K562 (cell line): ENCODE measurements at regions not wholly inside any gene's neighbourhood (a gene's known extent, or its start where the extent isn't known, plus 50 kb on each side); places are given as distances from the start of the nearest gene placed in this dataset.
A peak's percentile ranks its signal among the peaks of the same experiment; 100 is the strongest.

ENCODE experiments used
- ATAC-seq: fragments of 200-7000 bp; cut with Tn5 transposase; 3 replicates; pipeline ENCODE4 v1.9.1; 2020; ENCODE audit warnings: moderate library complexity
- BruUV-seq: library from RNA; stranded (reverse); fragments of 400-500 nt; replicated peaks from 2 replicates; lab custom pipeline; 2021; lab: Mats Ljungman, UMichigan
- CTCF ChIA-PET: fragments of 300-600 bp; formaldehyde crosslinking; extraction: SDS; loops from one replicate; lab custom pipeline; 2021; ENCODE audit warnings: low intra/inter-chr PET ratio; lab: Yijun Ruan, JAX
- POLR2A ChIA-PET: fragments of 300-600, 350-650 bp; sonication (Branson Sonifier 250); formaldehyde crosslinking; extraction: SDS; loops from one replicate; lab custom pipeline; 2021; ENCODE audit warnings: antibody characterized with exemption, inconsistent platforms; lab: Yijun Ruan, JAX
- DNase-seq, 4 experiments: peaks; one replicate each; pipeline versions ENCODE4 v3.0.0 to v3.0.0-alpha.2; 2011 to 2018; ENCODE audit warnings: low spot score in 3 of 4, mixed read lengths in 3 of 4; ENCODE audit errors: extremely low read depth in 1 of 4
- FAIRE-seq: peaks from 2 replicates; lab custom pipeline; 2011; peaks lifted over from hg19 to GRCh38; lab: Jason Lieb, UNC
- H2AFZ ChIP-seq: 2 replicates; pipeline ENCODE4 v1.6.0; 2011; ENCODE audit warnings: low read depth, low read length, control low read depth, inconsistent platforms
- H3K27ac ChIP-seq: fragments of 200-600 bp; 3 replicates; pipeline ENCODE4 v1.8.0; 2011; ENCODE audit warnings: low read depth, mild to moderate bottlenecking, control low read depth, inconsistent platforms, low read length, moderate library complexity, mixed read lengths; ENCODE audit errors: extremely low read depth
- H3K27me3 ChIP-seq, 2 experiments: fragments of 300-600 bp in 1 of 2; 2 replicates in 1 of 2; 3 replicates in 1 of 2; pipeline versions ENCODE4 v1.6.0 to v1.8.0; 2011; ENCODE audit warnings: inconsistent platforms in 2 of 2, low read length in 2 of 2, mild to moderate bottlenecking in 1 of 2, mixed read lengths in 1 of 2, moderate library complexity in 1 of 2; ENCODE audit not compliant: control insufficient read depth in 2 of 2, insufficient read depth in 2 of 2
- H3K36me3 ChIP-seq: fragments of 300-600 bp; 3 replicates; pipeline ENCODE4 v1.8.0; 2011; ENCODE audit warnings: mild to moderate bottlenecking, low read length, inconsistent platforms; ENCODE audit not compliant: control insufficient read depth, insufficient read depth
- H3K4me1 ChIP-seq, 2 experiments: fragments of 200-600 bp in 1 of 2; replicated peaks in 1 of 2; 2 replicates in 1 of 2; 3 replicates in 1 of 2; pipeline versions ENCODE4 v1.5.1 to v1.8.0; 2011; ENCODE audit warnings: inconsistent platforms in 2 of 2, low read length in 2 of 2, mild to moderate bottlenecking in 1 of 2, mixed read lengths in 1 of 2, moderate library complexity in 1 of 2; ENCODE audit not compliant: control insufficient read depth in 2 of 2, insufficient read depth in 2 of 2
- H3K4me2 ChIP-seq: 2 replicates; pipeline ENCODE4 v1.6.1; 2011; ENCODE audit warnings: low read length, control low read depth, inconsistent platforms, mixed read lengths; ENCODE audit not compliant: insufficient read depth
- H3K4me3 ChIP-seq: fragments of 200-600 bp; sonication (generic), shearing (Covaris generic); 2 replicates; pipeline ENCODE4 v1.5.1; 2016; ENCODE audit warnings: control low read depth, inconsistent platforms
- H3K79me2 ChIP-seq: fragments of 200-600 bp; 3 replicates; pipeline ENCODE4 v1.8.0; 2011; ENCODE audit warnings: low read length, inconsistent platforms; ENCODE audit not compliant: control insufficient read depth, insufficient read depth
- H3K9ac ChIP-seq, 2 experiments: 2 replicates each; pipeline versions ENCODE4 v1.6.0 to v1.6.1; 2011; ENCODE audit warnings: low read depth in 2 of 2, low read length in 2 of 2, control low read depth in 1 of 2, inconsistent platforms in 1 of 2, mild to moderate bottlenecking in 1 of 2, mixed read lengths in 1 of 2; ENCODE audit not compliant: insufficient read depth in 1 of 2
- H3K9me1 ChIP-seq: one replicate; pipeline ENCODE4 v1.6.0; 2011; ENCODE audit warnings: inconsistent platforms, mild to moderate bottlenecking, low read length, moderate library complexity; ENCODE audit not compliant: control insufficient read depth, insufficient read depth
- H3K9me3 ChIP-seq: replicated peaks from 2 replicates; pipeline ENCODE4 v1.5.1; 2011; ENCODE audit warnings: low read depth, low read length, inconsistent platforms; ENCODE audit not compliant: control insufficient read depth, insufficient read depth
- H4K20me1 ChIP-seq: replicated peaks from 2 replicates; pipeline ENCODE4 v1.6.1; 2011; ENCODE audit warnings: low read length, inconsistent platforms, mixed read lengths; ENCODE audit not compliant: control insufficient read depth, insufficient read depth
- CBX2 ChIP-seq: fragments of 200-600 bp; sonication (generic); IDR thresholded peaks from one replicate; pipeline ENCODE4 v1.6.1; 2012; ENCODE audit warnings: mild to moderate bottlenecking, low read length, inconsistent platforms; ENCODE audit not compliant: insufficient read depth, poor library complexity, severe bottlenecking
- FOXM1 ChIP-seq, 2 experiments: fragments of 450-650 bp in 1 of 2; sonication (generic) in 1 of 2; formaldehyde crosslinking in 1 of 2; IDR thresholded peaks; 2 replicates each; pipeline versions ENCODE4 v1.6.1 to v1.9.0; 2017 to 2022; ENCODE audit warnings: low read depth in 2 of 2, mild to moderate bottlenecking in 2 of 2, missing genetic modification reagents in 1 of 2, moderate library complexity in 1 of 2
- GATAD2B ChIP-seq: fragments of 450-650 bp; IDR thresholded peaks from 2 replicates; pipeline ENCODE4 v1.6.1; 2017; ENCODE audit warnings: mild to moderate bottlenecking, borderline replicate concordance
- HLTF ChIP-seq: fragments of 450-650 bp; IDR thresholded peaks from 2 replicates; pipeline ENCODE4 v1.6.1; 2016
- HNRNPUL1 ChIP-seq: fragments of 200-400 bp; formaldehyde crosslinking; IDR thresholded peaks from 2 replicates; pipeline ENCODE4 v1.6.1; 2017; ENCODE audit warnings: low read length
- MEIS2 ChIP-seq: fragments of 450-650 bp; IDR thresholded peaks from 2 replicates; pipeline ENCODE4 v1.6.1; 2014; ENCODE audit warnings: mild to moderate bottlenecking; ENCODE audit not compliant: partially characterized antibody
- NR2C1 ChIP-seq, 2 experiments: fragments of 450-650 bp; IDR thresholded peaks; 2 replicates each; pipeline ENCODE4 v1.6.1; 2017; ENCODE audit warnings: mild to moderate bottlenecking in 2 of 2, antibody characterized with exemption in 1 of 2, inconsistent platforms in 1 of 2, missing compliant biosample characterization in 1 of 2, missing genetic modification characterization in 1 of 2
- WGBS: fragments of 100-300 bp; shearing (Covaris generic); methylation state at CpG from one replicate; pipeline ENCODE4 v1.1.6; 2016; ENCODE audit warnings: low coverage, mixed read lengths; ENCODE audit not compliant: insufficient coverage; ENCODE audit errors: missing lambda C conversion rate; 5-methylcytosine and 5-hydroxymethylcytosine counted together
- in situ Hi-C: fragments of 300-500 bp; cut with MboI; formaldehyde crosslinking; loops from 4 replicates; pipeline ENCODE4 v1.15.0; 2018; ENCODE audit warnings: inconsistent platforms, mixed read lengths
- intact Hi-C: fragments of 100-400 bp; cut with micrococcal nuclease; formaldehyde crosslinking; loops from 2 replicates; pipeline ENCODE4 v1.14.2; 2022
- TF ChIP-seq, protein P1 (sequence below): fragments of 450-650 bp; IDR thresholded peaks from 2 replicates; pipeline ENCODE4 v1.6.1; 2016
- TF ChIP-seq, protein P2 (sequence below): sonication (generic); formaldehyde crosslinking; IDR thresholded peaks from 2 replicates; pipeline ENCODE4 v1.8.0; 2022; ENCODE audit warnings: mild to moderate bottlenecking, low read depth, missing genetic modification reagents
- TF ChIP-seq, protein P3 (sequence below), 2 experiments: IDR thresholded peaks in 1 of 2; conservative IDR thresholded peaks in 1 of 2; 2 replicates each; pipeline ENCODE4 v1.6.1; 2016; ENCODE audit warnings: low read depth in 2 of 2, mild to moderate bottlenecking in 1 of 2, missing compliant biosample characterization in 1 of 2, missing genetic modification characterization in 1 of 2, moderate library complexity in 1 of 2

DNA sequence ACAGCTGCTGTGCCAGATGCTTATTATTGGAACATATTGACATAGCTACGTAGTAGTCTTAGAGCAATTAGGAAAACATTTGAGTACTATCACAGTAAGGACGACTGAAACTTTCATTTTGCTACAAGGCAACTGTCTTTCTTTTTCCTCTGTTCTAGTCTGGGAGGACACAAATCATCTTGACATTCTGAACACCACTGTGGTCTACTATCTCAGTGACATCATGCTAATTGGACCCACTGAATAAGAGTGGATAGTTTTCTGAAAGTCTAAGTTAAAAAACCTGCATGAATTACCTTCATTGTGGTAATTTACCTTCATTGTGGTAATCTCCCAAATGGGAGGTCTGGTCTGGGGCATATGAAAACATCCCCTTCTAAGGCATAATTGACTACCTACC is 163.3 kb upstream of the MOCS1 start:
- Histone ChIP-seq H3K4me1 (peaks cover 0 to 9% of the 10 kb centered on the region in 2 experiments; a peak in 2 of 5 replicates), H3K79me2 (no peaks in the 10 kb centered on the region), H3K4me2 (no peak overlapping the region), H3K9ac (no peak overlapping the region), H3K9me3 (no peaks in the 10 kb centered on the region), H4K20me1 (no peaks in the 10 kb centered on the region), H3K9me1 (no peaks in the 10 kb centered on the region), H3K27ac (no peak overlapping the region), H3K27me3 (no peaks in the 10 kb centered on the region; a peak in 1 of 5 replicates), H3K4me3 (no peak overlapping the region), H2AFZ (no peak overlapping the region), H3K36me3 (no peaks in the 10 kb centered on the region)
- TF ChIP-seq NR2C1 (IDR thresholded peaks at IDR 0.05) (no peak), NR2C1 (tag; IDR thresholded peaks at IDR 0.05) (no peak), MEIS2 (peak; percentile 88), CBX2 (no peak), FOXM1 (IDR thresholded peaks at IDR 0.05; ENCODE audit: low read depth) (no peak), FOXM1 (CRISPR knock-in tag; IDR thresholded peaks at IDR 0.05; ENCODE audit: low read depth) (no peak), HLTF (no peak), GATAD2B (no peak), HNRNPUL1 (no peak)
- TF ChIP-seq, protein P1, sequence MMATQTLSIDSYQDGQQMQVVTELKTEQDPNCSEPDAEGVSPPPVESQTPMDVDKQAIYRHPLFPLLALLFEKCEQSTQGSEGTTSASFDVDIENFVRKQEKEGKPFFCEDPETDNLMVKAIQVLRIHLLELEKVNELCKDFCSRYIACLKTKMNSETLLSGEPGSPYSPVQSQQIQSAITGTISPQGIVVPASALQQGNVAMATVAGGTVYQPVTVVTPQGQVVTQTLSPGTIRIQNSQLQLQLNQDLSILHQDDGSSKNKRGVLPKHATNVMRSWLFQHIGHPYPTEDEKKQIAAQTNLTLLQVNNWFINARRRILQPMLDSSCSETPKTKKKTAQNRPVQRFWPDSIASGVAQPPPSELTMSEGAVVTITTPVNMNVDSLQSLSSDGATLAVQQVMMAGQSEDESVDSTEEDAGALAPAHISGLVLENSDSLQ = peak; percentile 44; the same call in 1 of the 2 replicates
- TF ChIP-seq, protein P2, sequence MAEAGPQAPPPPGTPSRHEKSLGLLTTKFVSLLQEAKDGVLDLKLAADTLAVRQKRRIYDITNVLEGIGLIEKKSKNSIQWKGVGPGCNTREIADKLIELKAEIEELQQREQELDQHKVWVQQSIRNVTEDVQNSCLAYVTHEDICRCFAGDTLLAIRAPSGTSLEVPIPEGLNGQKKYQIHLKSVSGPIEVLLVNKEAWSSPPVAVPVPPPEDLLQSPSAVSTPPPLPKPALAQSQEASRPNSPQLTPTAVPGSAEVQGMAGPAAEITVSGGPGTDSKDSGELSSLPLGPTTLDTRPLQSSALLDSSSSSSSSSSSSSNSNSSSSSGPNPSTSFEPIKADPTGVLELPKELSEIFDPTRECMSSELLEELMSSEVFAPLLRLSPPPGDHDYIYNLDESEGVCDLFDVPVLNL = no peak
- TF ChIP-seq, protein P3, sequence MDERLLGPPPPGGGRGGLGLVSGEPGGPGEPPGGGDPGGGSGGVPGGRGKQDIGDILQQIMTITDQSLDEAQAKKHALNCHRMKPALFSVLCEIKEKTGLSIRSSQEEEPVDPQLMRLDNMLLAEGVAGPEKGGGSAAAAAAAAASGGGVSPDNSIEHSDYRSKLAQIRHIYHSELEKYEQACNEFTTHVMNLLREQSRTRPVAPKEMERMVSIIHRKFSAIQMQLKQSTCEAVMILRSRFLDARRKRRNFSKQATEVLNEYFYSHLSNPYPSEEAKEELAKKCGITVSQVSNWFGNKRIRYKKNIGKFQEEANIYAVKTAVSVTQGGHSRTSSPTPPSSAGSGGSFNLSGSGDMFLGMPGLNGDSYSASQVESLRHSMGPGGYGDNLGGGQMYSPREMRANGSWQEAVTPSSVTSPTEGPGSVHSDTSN (CRISPR knock-in tag; IDR thresholded peaks at IDR 0.05; ENCODE audit: low read depth) = no peak
- TF ChIP-seq, protein P3 (tag; conservative IDR thresholded peaks at IDR 0.05; ENCODE audit: low read depth) = peak; percentile 86
- in situ Hi-C loops = no loop called here
- no TSS peak for BruUV-seq
- 6% methylated on average over 2 of the region's 2 CpGs for whole genome bisulfite sequencing
- intact Hi-C loops = no loop called here
- ChIA-PET POLR2A (interaction anchor here (1.2 kb wide), 1 partner anchor 13 kb away, joined by 3 read pairs; no protein-coding TSS in a partner anchor), CTCF (no interaction called here)
- DNase-seq = no peak
- no peak for FAIRE-seq
- ATAC-seq = no peak
